GM19467 (cell line): ENCODE measurements at regions not wholly inside any gene's neighbourhood (a gene's known extent, or its start where the extent isn't known, plus 50 kb on each side); places are given as distances from the start of the nearest gene placed in this dataset.
"Not testable (repeated sequence)": the region's sequence is repeated elsewhere in the genome, so short reads cannot be mapped to it uniquely, and the experiment has no call there.

Experiments used
- ATAC-seq: cut with Tn5 transposase; IDR thresholded peaks from one replicate; pipeline ENCODE4 v1.9.1; 2021; ENCODE audit warnings: mild to moderate bottlenecking, moderate library complexity; ENCODE audit not compliant: unreplicated experiment

- no peak for ATAC-seq
These were observed 1325.8 kb downstream of the AACS start for GRCh38 chr12:126390969-126391566.

- no peak for ATAC-seq
These were observed 1331.3 kb downstream of the AACS start for GRCh38 chr12:126396536-126396935.

- ATAC-seq: no peak
These were observed 1331.9 kb downstream of the AACS start for GRCh38 chr12:126397071-126397581.

GRCh38 chr12:126397660-126398059 lies 1332.4 kb downstream of the AACS start:
- ATAC-seq: no peak

- ATAC-seq: no peak
These were observed 1335.6 kb downstream of the AACS start for GRCh38 chr12:126400831-126401230.

GRCh38 chr12:126404293-126404881 lies 1339.2 kb downstream of the AACS start:
- ATAC-seq: no peak

- no peak for ATAC-seq
These were observed 1353.2 kb downstream of the AACS start for GRCh38 chr12:126418400-126418799.

GRCh38 chr12:126419131-126419530 lies 1353.9 kb downstream of the AACS start:
- ATAC-seq: no peak

- ATAC-seq: no peak
These were observed 1359.5 kb downstream of the AACS start for GRCh38 chr12:126424696-126425095.

GRCh38 chr12:126425264-126425663 lies 1360.0 kb downstream of the AACS start:
- no peak for ATAC-seq

- ATAC-seq: no peak
These were observed 1363.5 kb downstream of the AACS start for GRCh38 chr12:126428769-126429168.

GRCh38 chr12:126430921-126431320 lies 1365.7 kb downstream of the AACS start:
- no peak for ATAC-seq

- no peak for ATAC-seq
These were observed 1366.5 kb downstream of the AACS start for GRCh38 chr12:126431767-126432166.

- no peak for ATAC-seq
These were observed 1367.5 kb downstream of the AACS start for GRCh38 chr12:126432780-126433179.

- no peak for ATAC-seq
These were observed 1369.3 kb downstream of the AACS start for GRCh38 chr12:126434412-126434985.

GRCh38 chr12:126436041-126436440 lies 1370.8 kb downstream of the AACS start:
- no peak for ATAC-seq

- ATAC-seq: no peak
These were observed 1372.7 kb downstream of the AACS start for GRCh38 chr12:126437934-126438333.

- no peak for ATAC-seq
These were observed 1378.7 kb downstream of the AACS start for GRCh38 chr12:126443977-126444376.

GRCh38 chr12:126447346-126447745 lies 1382.1 kb downstream of the AACS start:
- no peak for ATAC-seq

- ATAC-seq: no peak
These were observed 1386.6 kb downstream of the AACS start for GRCh38 chr12:126451809-126452208.

- ATAC-seq: not testable (repeated sequence)
These were observed 1387.5 kb downstream of the AACS start for GRCh38 chr12:126452686-126453085.

- ATAC-seq: no peak
These were observed 1389.3 kb downstream of the AACS start for GRCh38 chr12:126454581-126454980.
